Endodermal cell (in vitro differentiated cells): ENCODE measurements at regions not wholly inside any gene's neighbourhood (a gene's known extent, or its start where the extent isn't known, plus 50 kb on each side); places are given as distances from the start of the nearest gene placed in this dataset.

Experiments used
- DNase-seq: peaks from one replicate; pipeline ENCODE4 v3.0.0-alpha.2; 2017
- H3K27ac ChIP-seq: 2 replicates; pipeline ENCODE4 v1.5.1; 2013; ENCODE audit warnings: mild to moderate bottlenecking, low read depth, low read length, moderate library complexity
- H3K27me3 ChIP-seq: 2 replicates; pipeline ENCODE4 v1.6.1; 2013; ENCODE audit warnings: mild to moderate bottlenecking, low read length, moderate library complexity; ENCODE audit not compliant: insufficient read depth, control insufficient read depth, poor library complexity, severe bottlenecking
- H3K36me3 ChIP-seq: 2 replicates; pipeline ENCODE4 v1.7.0; 2013; ENCODE audit warnings: mild to moderate bottlenecking, low read length, moderate library complexity; ENCODE audit not compliant: control insufficient read depth, insufficient read depth
- H3K4me1 ChIP-seq: one replicate; pipeline ENCODE4 v1.7.0; 2013; ENCODE audit warnings: low read length; ENCODE audit not compliant: control insufficient read depth, insufficient read depth
- H3K4me3 ChIP-seq: 2 replicates; pipeline ENCODE4 v1.5.1; 2013; ENCODE audit warnings: mild to moderate bottlenecking, low read length, moderate library complexity
- H3K9ac ChIP-seq: 2 replicates; pipeline ENCODE4 v1.6.1; 2013; ENCODE audit warnings: mild to moderate bottlenecking, low read length, moderate library complexity; ENCODE audit not compliant: poor library complexity, severe bottlenecking; ENCODE audit errors: extremely low read depth
- H3K9me3 ChIP-seq: 2 replicates; pipeline ENCODE4 v1.6.1; 2013; ENCODE audit warnings: mild to moderate bottlenecking, low read length, moderate library complexity; ENCODE audit not compliant: control insufficient read depth
- H3K27ac Mint-ChIP-seq: 2 replicates; pipeline ENCODE4 v1.8.0; 2020; ENCODE audit warnings: mixed read lengths
- H3K27me3 Mint-ChIP-seq: 2 replicates; pipeline ENCODE4 v1.8.0; 2021; ENCODE audit warnings: mild to moderate bottlenecking, mixed read lengths; ENCODE audit not compliant: insufficient read depth
- H3K36me3 Mint-ChIP-seq: 2 replicates; pipeline ENCODE4 v1.8.0; 2020; ENCODE audit warnings: low read depth, mixed read lengths
- H3K4me1 Mint-ChIP-seq: 2 replicates; pipeline ENCODE4 v1.8.0; 2020; ENCODE audit warnings: mixed read lengths
- H3K4me3 Mint-ChIP-seq: 2 replicates; pipeline ENCODE4 v1.8.0; 2020; ENCODE audit warnings: mild to moderate bottlenecking, moderate library complexity, mixed read lengths
- H3K9me3 Mint-ChIP-seq: 2 replicates; pipeline ENCODE4 v1.8.0; 2020; ENCODE audit warnings: mild to moderate bottlenecking, mixed read lengths
- WGBS, 2 experiments: methylation state at CpG; one replicate each; pipeline versions ENCODE4 v1.1.5 to v1.1.7; 2013; ENCODE audit warnings: missing lambda C conversion rate in 2 of 2, mixed read lengths in 1 of 2; ENCODE audit not compliant: insufficient coverage in 1 of 2, insufficient read length in 1 of 2; 5-methylcytosine and 5-hydroxymethylcytosine counted together
- TF ChIP-seq, protein P1 (sequence below): fragments of 200-600 bp; sonication (generic); conservative IDR thresholded peaks from 2 replicates; pipeline ENCODE4 v1.5.0; 2021; ENCODE audit warnings: antibody characterized with exemption, mild to moderate bottlenecking

DNA sequence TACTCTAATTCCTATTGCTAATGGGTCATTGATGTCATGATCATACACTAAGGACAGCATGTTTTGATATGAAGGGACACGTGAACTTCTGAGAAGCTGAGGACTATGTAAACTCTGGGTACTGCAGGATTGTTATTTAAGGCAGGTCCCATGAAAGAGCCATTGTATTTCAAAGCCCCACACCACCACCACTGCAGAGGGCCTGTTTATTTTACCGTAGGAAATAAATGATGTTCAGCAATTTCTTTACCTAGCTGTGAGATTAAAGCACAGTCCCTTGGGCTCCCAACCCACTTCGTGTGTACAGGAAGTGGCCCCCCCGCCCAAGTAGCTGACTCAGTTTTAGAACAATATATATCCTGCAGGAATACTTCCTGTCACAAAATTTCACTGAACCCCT, 89.8 kb upstream of the ACSL4 start:
- Mint-ChIP-seq H3K9me3 (no peaks in the 10 kb centered on the region), H3K4me1 (peaks cover 13% of the 10 kb centered on the region), H3K36me3 (no peaks in the 10 kb centered on the region), H3K27me3 (no peaks in the 10 kb centered on the region), H3K27ac (no peak overlapping the region), H3K4me3 (no peak overlapping the region)
- Histone ChIP-seq H3K9me3 (no peaks in the 10 kb centered on the region), H3K27me3 (no peaks in the 10 kb centered on the region), H3K4me3 (no peak overlapping the region), H3K9ac (no peak overlapping the region), H3K4me1 (no peaks in the 10 kb centered on the region), H3K27ac (no peak overlapping the region), H3K36me3 (no peaks in the 10 kb centered on the region)
- 80 to 85% methylated on average over 1 to 3 of the region's 4 CpGs for WGBS, 2 experiments
- TF ChIP-seq, protein P1, sequence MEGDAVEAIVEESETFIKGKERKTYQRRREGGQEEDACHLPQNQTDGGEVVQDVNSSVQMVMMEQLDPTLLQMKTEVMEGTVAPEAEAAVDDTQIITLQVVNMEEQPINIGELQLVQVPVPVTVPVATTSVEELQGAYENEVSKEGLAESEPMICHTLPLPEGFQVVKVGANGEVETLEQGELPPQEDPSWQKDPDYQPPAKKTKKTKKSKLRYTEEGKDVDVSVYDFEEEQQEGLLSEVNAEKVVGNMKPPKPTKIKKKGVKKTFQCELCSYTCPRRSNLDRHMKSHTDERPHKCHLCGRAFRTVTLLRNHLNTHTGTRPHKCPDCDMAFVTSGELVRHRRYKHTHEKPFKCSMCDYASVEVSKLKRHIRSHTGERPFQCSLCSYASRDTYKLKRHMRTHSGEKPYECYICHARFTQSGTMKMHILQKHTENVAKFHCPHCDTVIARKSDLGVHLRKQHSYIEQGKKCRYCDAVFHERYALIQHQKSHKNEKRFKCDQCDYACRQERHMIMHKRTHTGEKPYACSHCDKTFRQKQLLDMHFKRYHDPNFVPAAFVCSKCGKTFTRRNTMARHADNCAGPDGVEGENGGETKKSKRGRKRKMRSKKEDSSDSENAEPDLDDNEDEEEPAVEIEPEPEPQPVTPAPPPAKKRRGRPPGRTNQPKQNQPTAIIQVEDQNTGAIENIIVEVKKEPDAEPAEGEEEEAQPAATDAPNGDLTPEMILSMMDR = no peak
- DNase-seq = no peak

DNA sequence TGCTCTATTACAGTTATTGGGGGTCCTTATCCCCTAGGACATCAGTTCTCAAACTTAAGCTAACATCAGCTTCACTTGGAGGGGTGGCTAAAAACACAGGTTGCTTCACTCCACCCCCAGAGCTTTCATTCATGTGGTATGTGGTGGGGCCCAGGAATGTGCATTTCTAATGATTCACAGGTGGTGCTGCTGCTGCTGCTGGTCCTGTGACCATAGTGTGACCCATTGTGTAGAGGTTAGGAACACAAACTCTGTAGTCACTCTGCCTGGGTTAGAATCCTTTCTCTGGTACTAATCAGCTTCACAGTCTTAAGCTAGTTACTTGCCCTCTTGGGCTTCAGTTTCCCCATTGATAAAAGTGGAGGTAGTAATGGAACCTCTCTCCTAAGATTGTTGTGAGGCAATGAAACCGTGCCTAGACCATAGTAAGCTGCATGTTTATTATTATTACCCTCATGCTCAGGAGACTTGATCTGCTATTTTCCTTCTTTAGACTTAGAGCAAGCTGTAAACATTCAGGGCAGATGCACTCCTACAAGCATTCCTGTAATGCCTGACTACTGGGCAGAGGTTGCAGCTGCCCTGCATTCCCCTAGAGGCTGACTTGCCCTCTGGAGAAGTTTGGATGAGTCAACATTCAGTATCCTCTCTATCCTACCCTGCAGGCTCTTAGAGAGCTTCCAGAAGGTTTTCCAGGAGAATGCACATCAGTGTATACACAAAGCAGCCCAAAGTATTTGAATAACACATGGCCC, 94.1 kb upstream of the ACSL4 start:
- Mint-ChIP-seq H3K9me3 (no peaks in the 10 kb centered on the region), H3K36me3 (no peaks in the 10 kb centered on the region), H3K4me3 (no peak overlapping the region), H3K4me1 (peaks cover 15% of the 10 kb centered on the region), H3K27ac (no peak overlapping the region), H3K27me3 (peaks cover 2% of the 10 kb centered on the region)
- Histone ChIP-seq H3K4me1 (no peaks in the 10 kb centered on the region), H3K27ac (no peak overlapping the region), H3K4me3 (no peak overlapping the region), H3K27me3 (no peaks in the 10 kb centered on the region), H3K36me3 (no peaks in the 10 kb centered on the region), H3K9ac (no peak overlapping the region), H3K9me3 (no peaks in the 10 kb centered on the region)
- TF ChIP-seq, protein P1 = peak; percentile 44
- WGBS, 2 experiments = 75 to 100% methylated on average over 1 of the region's 1 CpG
- DNase-seq = no peak

DNA sequence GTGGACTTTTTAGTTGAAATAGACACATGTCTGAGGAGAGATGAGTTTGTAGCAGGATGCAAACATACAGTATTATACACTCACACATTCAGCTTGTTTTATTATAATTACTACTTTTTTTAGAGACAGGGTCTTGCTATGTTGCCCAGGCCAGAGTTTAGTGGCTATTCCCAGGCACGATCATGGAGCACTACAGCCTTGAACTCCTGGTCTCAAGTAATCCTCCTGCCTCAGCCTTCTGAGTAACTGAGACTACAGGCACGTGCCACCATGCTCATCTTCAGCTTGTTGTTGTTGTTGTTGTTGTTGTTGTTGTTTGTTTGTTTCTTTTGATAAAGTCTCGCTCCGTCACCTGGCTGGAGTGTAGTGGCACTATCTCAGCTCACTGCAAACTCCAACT, 94.7 kb upstream of the ACSL4 start:
- no peak overlapping the region for H3K9ac ChIP-seq
- no peak for DNase-seq
- H3K4me3 ChIP-seq = no peak overlapping the region
- Mint-ChIP-seq H3K4me1 (peaks cover 15% of the 10 kb centered on the region), H3K9me3 (no peaks in the 10 kb centered on the region), H3K27ac (no peak overlapping the region), H3K27me3 (peaks cover 2% of the 10 kb centered on the region), H3K36me3 (no peaks in the 10 kb centered on the region), H3K4me3 (no peak overlapping the region)
- no peaks in the 10 kb centered on the region for H3K9me3 ChIP-seq
- no peaks in the 10 kb centered on the region for H3K4me1 ChIP-seq
- TF ChIP-seq, protein P1 = no peak
- WGBS, 2 experiments = 96% methylated on average over 3 of the region's 4 CpGs; no CpG with 5 or more reads in 1 of the 2 experiments
- H3K27me3 ChIP-seq = no peaks in the 10 kb centered on the region
- H3K36me3 ChIP-seq = no peaks in the 10 kb centered on the region
- no peak overlapping the region for H3K27ac ChIP-seq
